ENCODE measurements at regions not wholly inside any gene's neighbourhood (a gene's known extent, or its start where the extent isn't known, plus 50 kb on each side); places are given as distances from the start of the nearest gene placed in this dataset.

GRCh38 chr3:117537949-117538348 is 828.4 kb downstream of the TUSC7 start:
- WGBS, 5 donors, result 86 to 94% (median 88%) methylated on average over 1 of the region's 1 CpG
- no peaks in the 10 kb centered on the region for H3K9me3 ChIP-seq
- DNase-seq, result no peak
- no peak overlapping the region for H3K27ac ChIP-seq
- H3K4me1 ChIP-seq, result no peaks in the 10 kb centered on the region
- no peaks in the 10 kb centered on the region for H3K27me3 ChIP-seq
- no peaks in the 10 kb centered on the region for H3K36me3 ChIP-seq
- H3K4me3 ChIP-seq, result no peak overlapping the region
- TF ChIP-seq, protein P1, sequence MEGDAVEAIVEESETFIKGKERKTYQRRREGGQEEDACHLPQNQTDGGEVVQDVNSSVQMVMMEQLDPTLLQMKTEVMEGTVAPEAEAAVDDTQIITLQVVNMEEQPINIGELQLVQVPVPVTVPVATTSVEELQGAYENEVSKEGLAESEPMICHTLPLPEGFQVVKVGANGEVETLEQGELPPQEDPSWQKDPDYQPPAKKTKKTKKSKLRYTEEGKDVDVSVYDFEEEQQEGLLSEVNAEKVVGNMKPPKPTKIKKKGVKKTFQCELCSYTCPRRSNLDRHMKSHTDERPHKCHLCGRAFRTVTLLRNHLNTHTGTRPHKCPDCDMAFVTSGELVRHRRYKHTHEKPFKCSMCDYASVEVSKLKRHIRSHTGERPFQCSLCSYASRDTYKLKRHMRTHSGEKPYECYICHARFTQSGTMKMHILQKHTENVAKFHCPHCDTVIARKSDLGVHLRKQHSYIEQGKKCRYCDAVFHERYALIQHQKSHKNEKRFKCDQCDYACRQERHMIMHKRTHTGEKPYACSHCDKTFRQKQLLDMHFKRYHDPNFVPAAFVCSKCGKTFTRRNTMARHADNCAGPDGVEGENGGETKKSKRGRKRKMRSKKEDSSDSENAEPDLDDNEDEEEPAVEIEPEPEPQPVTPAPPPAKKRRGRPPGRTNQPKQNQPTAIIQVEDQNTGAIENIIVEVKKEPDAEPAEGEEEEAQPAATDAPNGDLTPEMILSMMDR (IDR thresholded peaks at IDR 0.05), result no peak
- no peak for TF ChIP-seq POLR2AphosphoS5 (IDR thresholded peaks at IDR 0.05)
- TF ChIP-seq POLR2A (IDR thresholded peaks at IDR 0.05), result no peak
- TF ChIP-seq EP300 (IDR thresholded peaks at IDR 0.05), result no peak
- intact Hi-C loops (cut with DNase I; ENCODE audit: low total_unique reads), result loop anchor here (10.0 kb wide), 1 partner anchor 523 kb away; no protein-coding TSS in a partner anchor

GRCh38 chr3:117539729-117540128 is 830.1 kb downstream of the TUSC7 start:
- Histone ChIP-seq H3K9me3 (no peaks in the 10 kb centered on the region), H3K27ac (no peak overlapping the region), H3K27me3 (no peaks in the 10 kb centered on the region), H3K4me1 (no peaks in the 10 kb centered on the region), H3K4me3 (no peak overlapping the region), H3K36me3 (no peaks in the 10 kb centered on the region)
- intact Hi-C loops (cut with DNase I; ENCODE audit: low total_unique reads), result loop anchor here (10.0 kb wide), 1 partner anchor 525 kb away; no protein-coding TSS in a partner anchor
- TF ChIP-seq POLR2AphosphoS5 (IDR thresholded peaks at IDR 0.05) (no peak), EP300 (IDR thresholded peaks at IDR 0.05) (no peak), POLR2A (IDR thresholded peaks at IDR 0.05) (no peak)
- TF ChIP-seq, protein P1 (IDR thresholded peaks at IDR 0.05), result no peak
- no peak for DNase-seq
- 74 to 83% (median 78%) methylated on average over 1 of the region's 1 CpG for WGBS, 5 donors

DNA sequence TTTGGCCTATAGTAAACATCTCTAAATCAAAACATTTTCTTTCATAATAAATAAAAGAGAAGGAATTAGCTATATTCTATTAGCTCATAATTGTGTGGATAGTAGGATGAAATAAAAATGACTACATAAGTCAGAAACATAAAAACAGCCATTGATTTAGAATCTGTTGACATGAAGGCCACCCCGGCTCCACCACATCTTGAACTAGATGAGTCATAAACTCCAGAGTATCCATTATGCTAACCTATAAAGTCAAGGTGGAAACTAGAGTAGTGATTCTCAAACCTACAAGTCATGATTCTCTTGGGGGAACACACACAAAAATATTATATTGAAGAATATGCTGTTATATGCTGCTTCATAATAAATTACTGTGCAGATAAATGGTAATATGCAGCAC is 831.0 kb downstream of the TUSC7 start:
- no peak for TF ChIP-seq EP300 (IDR thresholded peaks at IDR 0.05)
- Histone ChIP-seq H3K27ac (no peak overlapping the region), H3K36me3 (no peaks in the 10 kb centered on the region), H3K4me3 (no peak overlapping the region), H3K4me1 (no peaks in the 10 kb centered on the region), H3K27me3 (no peaks in the 10 kb centered on the region), H3K9me3 (no peaks in the 10 kb centered on the region)
- DNase-seq, result no peak
- intact Hi-C loops (cut with DNase I; ENCODE audit: low total_unique reads), result no loop called here
- WGBS, 5 donors, result 91 to 97% (median 95%) methylated on average over 1 of the region's 1 CpG

- WGBS, 5 donors, result 64 to 70% (median 64%) methylated on average over 3 of the region's 3 CpGs
- no peak overlapping the region for H3K4me3 ChIP-seq
- no peaks in the 10 kb centered on the region for H3K9me3 ChIP-seq
- no peak overlapping the region for H3K27ac ChIP-seq
- TF ChIP-seq, protein P1 (IDR thresholded peaks at IDR 0.05), result no peak
- TF ChIP-seq POLR2A (IDR thresholded peaks at IDR 0.05) (no peak), POLR2AphosphoS5 (IDR thresholded peaks at IDR 0.05) (no peak), EP300 (IDR thresholded peaks at IDR 0.05) (no peak)
- no peaks in the 10 kb centered on the region for H3K4me1 ChIP-seq
- no peaks in the 10 kb centered on the region for H3K27me3 ChIP-seq
- no peak for DNase-seq
- intact Hi-C loops (cut with DNase I; ENCODE audit: low total_unique reads), result no loop called here
- H3K36me3 ChIP-seq, result no peaks in the 10 kb centered on the region
Measured at GRCh38 chr3:117541721-117542120, 832.1 kb downstream of the TUSC7 start.

DNA sequence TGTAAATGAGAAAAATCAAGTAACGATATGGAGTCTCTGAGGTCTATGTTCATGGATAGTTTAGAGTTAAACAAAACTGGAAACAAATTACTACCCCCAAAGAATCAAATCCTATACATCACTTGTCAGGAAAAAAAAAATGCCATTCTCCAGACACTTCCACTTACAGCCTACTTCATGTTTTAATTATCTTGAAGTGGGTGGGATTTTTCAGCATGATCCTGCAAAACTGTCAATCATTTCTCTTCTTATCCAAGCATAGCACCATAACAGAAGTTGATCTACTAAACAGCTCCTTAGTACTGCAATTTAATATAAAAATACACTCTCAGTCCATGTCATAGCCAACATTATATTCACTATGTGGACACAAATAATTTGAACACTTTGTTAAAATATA is 833.9 kb downstream of the TUSC7 start:
- Histone ChIP-seq H3K4me3 (no peak overlapping the region), H3K36me3 (no peaks in the 10 kb centered on the region), H3K27ac (no peak overlapping the region), H3K9me3 (no peaks in the 10 kb centered on the region), H3K4me1 (no peaks in the 10 kb centered on the region), H3K27me3 (no peaks in the 10 kb centered on the region)
- DNase-seq, result no peak
- intact Hi-C loops (cut with DNase I; ENCODE audit: low total_unique reads), result no loop called here
- TF ChIP-seq EP300 (IDR thresholded peaks at IDR 0.05) (no peak), POLR2AphosphoS5 (IDR thresholded peaks at IDR 0.05) (no peak), POLR2A (IDR thresholded peaks at IDR 0.05) (no peak)
- TF ChIP-seq, protein P1 (IDR thresholded peaks at IDR 0.05), result no peak
- 91 to 100% (median 97%) methylated on average over 1 of the region's 1 CpG for WGBS, 5 donors
